HG03575 (cell line): ENCODE measurements at regions not wholly inside any gene's neighbourhood (a gene's known extent, or its start where the extent isn't known, plus 50 kb on each side); places are given as distances from the start of the nearest gene placed in this dataset.

ENCODE experiments used
- ATAC-seq: cut with Tn5 transposase; IDR thresholded peaks from one replicate; pipeline ENCODE4 v1.9.1; 2021; ENCODE audit not compliant: unreplicated experiment, insufficient number of reproducible peaks, low FRiP score; ENCODE audit errors: extremely low read depth

DNA sequence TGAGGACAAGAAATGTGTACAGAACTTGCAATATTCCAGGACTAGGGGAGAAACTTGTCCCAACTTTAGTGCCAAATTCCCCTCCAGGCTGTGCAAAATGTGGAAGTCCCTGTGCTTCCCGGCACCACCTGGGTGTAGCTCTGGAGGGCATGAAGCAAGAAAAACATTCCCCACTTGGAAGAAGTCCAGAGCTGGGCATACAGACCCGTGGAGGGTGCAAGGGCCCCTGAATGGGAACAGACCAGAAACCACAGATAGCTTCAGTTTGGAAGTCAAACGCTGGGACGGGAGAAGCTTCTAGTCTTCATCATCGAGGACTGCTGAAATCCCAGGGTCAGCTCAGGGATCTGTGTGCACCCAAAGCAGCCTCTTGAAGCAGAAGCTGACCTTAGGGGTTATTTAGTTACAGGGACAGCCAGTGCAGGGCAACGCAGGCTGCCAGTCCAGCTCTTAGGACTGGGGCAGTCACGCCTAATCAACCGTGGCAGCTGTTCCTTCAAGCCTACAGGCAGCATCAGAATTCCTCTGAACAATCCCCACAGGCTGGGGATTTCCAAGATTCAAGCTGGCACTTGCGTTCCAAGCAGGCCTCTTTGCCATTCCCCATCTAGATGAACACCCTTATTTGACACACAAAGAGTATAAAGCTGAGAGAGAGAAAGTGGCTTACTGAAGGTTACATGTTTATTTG lies 269.4 kb downstream of the LOXHD1 start:
- no peak for ATAC-seq

- ATAC-seq: no peak
Observed at GRCh38 chr18:46388286-46388685, 268.7 kb downstream of the LOXHD1 start.

DNA sequence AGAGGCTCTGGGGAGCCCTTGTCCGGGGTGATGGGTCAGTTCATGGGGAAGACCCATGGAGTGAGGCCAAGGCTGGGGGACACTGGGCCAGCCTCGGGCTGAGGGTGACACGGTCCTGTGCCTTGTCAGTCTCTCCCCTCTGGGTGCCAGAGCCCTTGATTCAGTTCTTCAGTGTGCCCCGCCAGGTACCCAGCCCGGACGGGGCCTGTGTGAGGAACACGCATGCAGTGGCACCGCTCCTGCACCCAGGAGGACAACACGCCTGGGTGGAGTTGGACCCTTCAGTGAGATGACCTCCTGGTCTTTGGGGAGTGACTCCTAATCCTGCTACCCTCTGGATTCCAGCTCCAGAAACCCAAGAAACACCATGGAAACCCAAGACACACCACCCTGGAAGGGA lies 264.4 kb downstream of the LOXHD1 start:
- no peak for ATAC-seq

GRCh38 chr18:46393230-46393629 lies 263.8 kb downstream of the LOXHD1 start:
- ATAC-seq: no peak

- ATAC-seq: no peak
Observed at GRCh38 chr18:46393961-46394360, 263.1 kb downstream of the LOXHD1 start.

- ATAC-seq: no peak
Observed at GRCh38 chr18:46395795-46396194, 261.2 kb downstream of the LOXHD1 start.

GRCh38 chr18:46397174-46397573 lies 259.8 kb downstream of the LOXHD1 start:
- no peak for ATAC-seq

DNA sequence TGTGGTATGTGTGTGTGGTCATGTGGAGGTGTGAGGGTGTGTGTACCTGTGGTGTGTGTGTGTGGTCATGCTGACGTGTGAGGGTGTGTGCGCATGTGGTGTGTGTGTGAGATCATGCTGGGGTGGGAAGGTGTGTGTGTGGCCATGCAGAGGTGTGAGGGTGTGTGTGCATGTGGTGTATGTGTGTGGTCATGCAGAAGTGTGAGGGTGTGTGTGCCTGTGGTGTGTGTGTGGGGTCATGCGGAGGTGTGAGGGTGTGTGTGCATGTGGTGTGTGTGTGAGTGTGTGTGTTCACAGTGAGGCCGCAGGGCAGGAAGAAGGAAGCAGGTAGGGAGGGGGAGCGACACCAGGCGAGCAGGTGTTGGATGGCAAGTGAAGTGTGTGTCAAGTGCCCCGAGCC lies 259.0 kb downstream of the LOXHD1 start:
- no peak for ATAC-seq

- ATAC-seq: no peak
Observed at GRCh38 chr18:46398625-46399024, 258.4 kb downstream of the LOXHD1 start.

GRCh38 chr18:46399303-46399702 lies 257.7 kb downstream of the LOXHD1 start:
- no peak for ATAC-seq

- no peak for ATAC-seq
Observed at GRCh38 chr18:46400449-46400848, 256.6 kb downstream of the LOXHD1 start.

DNA sequence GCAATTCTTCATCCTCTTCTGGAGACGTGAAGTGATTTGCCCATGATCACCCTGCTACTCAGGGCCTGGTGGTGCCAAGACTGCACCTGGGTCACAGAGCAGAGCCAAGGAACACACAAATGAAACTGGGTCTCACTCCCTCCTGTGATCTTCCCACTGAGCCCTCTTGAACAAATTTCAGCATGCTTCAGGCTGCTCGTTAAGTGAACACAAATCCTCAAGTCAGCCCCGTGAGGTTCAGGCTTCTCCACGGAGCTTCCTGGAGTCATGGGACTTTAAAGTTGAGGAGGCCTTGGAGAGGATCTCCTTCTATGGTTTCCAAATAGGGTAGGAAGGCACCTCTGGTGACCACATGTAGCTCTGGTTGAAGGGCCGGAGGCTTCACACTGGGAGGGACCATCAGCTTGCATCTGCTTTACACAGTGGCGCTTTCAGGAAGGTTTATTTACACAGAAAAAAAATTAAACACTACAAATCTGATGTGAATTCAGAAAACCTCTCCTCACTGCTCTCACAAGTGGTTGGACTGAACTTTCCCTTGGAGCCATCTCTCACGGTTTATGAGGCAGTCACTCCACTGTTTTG lies 255.4 kb downstream of the LOXHD1 start:
- no peak for ATAC-seq

GRCh38 chr18:46402396-46402795 lies 254.6 kb downstream of the LOXHD1 start:
- ATAC-seq: no peak

- no peak for ATAC-seq
Observed at GRCh38 chr18:46402945-46403344, 254.1 kb downstream of the LOXHD1 start.

DNA sequence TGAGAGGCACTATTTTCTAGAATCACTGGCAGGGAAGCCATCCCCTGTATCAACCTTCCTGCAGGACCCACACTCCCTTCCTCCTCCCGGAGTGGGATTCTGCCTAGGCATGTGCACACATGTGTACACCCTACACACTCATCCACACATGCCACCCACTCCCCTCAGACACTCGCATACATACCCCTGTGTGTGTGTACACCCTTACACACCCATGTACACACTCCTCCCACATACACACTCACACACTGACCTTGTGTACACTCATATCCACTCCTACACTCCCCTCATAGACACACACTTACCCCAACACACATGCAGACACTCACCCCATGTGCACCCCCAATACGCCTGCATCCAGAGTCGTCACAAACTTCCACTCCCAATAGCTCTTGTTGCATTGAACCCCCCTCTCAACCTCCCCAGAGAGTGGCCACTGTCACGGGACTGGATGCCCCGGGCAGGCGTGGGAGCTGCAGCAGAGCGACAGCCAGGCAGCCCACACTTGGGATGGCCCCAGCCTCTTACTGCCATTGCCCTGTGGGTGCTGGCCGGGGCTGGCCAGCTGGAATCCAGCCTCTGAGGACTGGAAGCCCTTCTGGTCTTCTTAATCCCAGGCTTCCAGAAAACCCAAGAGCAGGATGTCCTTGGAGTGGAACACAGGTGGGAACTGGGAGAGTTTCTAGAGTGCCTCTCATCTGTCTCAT lies 251.0 kb downstream of the LOXHD1 start:
- ATAC-seq: no peak

DNA sequence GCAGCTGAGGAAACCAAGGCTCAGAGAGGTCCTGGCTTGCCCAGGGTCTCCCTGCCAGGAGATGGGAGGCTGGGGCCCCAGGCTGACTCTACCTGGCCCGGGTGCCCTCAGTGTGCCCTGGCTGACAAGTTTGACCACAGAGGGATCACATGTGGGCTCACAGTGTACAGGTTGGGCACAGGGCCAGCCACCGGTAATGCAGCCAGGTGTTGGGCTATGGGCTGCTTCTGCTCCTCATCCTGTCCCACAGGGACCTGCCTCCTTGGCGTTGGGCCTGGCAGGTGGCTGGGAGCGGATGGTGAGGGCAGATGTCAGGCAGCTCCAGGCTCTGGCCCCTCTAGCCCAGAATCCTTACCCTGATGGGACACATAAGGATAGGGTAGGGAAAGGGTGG lies 250.5 kb downstream of the LOXHD1 start:
- no peak for ATAC-seq

- ATAC-seq: no peak
Observed at GRCh38 chr18:46407486-46408166, 249.4 kb downstream of the LOXHD1 start.

DNA sequence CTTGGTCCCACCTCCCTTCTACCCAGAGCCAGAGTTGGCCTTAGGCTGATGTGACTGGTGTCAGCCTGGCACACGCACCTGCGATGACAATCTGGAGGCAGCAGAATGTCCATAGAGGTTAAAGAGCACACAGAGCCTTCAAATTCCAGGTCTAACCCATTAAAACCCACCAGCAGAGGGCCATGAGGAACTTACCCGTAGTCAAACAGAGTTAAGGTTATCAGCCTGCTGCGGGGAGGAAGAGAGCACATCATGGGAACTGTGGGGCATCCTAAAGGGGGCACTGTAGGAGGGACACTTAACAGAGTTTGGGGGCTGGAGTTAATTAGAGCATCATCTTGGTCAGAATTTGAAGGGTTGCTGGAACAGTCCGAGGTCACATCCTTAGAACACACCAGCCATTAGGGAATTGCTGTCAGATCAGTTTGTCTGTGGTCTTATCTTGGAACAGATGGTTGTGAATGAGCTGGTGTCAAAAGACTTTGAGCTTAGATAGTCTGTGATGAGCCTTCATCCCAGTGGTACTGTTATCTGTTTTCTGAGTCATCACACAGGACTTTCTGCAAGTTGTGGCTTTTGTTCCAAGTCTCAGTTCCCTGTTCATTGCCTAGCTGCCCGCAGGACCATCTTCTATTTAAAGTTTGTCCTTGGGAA lies 248.6 kb downstream of the LOXHD1 start:
- ATAC-seq: no peak

- no peak for ATAC-seq
Observed at GRCh38 chr18:46411191-46411828, 245.7 kb downstream of the LOXHD1 start.
